ENCODE measurements at regions not wholly inside any gene's neighbourhood (a gene's known extent, or its start where the extent isn't known, plus 50 kb on each side); places are given as distances from the start of the nearest gene placed in this dataset.

DNA sequence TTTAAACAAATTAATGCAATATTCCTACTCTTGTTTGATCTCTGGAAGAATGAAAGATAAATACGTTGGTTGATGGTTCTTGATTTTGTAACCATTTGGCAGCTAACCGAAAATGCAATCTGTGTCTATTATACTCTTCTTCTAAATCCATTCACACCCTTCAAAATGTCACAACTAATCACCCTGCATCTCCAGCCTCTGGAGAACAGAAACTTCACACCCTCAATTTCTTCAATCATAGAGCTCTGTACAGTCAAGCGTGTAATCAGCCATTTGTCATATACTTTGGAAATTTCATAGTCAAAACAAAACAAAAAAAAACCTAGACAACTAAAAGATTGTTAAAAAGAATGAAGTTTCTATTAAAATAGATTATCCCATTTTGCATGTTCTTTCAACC is 1482.3 kb upstream of the LRRTM1 start:
- TF ChIP-seq, protein P1, sequence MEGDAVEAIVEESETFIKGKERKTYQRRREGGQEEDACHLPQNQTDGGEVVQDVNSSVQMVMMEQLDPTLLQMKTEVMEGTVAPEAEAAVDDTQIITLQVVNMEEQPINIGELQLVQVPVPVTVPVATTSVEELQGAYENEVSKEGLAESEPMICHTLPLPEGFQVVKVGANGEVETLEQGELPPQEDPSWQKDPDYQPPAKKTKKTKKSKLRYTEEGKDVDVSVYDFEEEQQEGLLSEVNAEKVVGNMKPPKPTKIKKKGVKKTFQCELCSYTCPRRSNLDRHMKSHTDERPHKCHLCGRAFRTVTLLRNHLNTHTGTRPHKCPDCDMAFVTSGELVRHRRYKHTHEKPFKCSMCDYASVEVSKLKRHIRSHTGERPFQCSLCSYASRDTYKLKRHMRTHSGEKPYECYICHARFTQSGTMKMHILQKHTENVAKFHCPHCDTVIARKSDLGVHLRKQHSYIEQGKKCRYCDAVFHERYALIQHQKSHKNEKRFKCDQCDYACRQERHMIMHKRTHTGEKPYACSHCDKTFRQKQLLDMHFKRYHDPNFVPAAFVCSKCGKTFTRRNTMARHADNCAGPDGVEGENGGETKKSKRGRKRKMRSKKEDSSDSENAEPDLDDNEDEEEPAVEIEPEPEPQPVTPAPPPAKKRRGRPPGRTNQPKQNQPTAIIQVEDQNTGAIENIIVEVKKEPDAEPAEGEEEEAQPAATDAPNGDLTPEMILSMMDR (IDR thresholded peaks at IDR 0.05; ENCODE audit: control extremely low read depth, extremely low read depth, low read depth, missing control alignments): no peak
- CTCF ChIA-PET: no interaction called here
- DNase-seq (ENCODE audit: extremely low spot score): no peak
- POLR2A ChIA-PET: no interaction called here

DNA sequence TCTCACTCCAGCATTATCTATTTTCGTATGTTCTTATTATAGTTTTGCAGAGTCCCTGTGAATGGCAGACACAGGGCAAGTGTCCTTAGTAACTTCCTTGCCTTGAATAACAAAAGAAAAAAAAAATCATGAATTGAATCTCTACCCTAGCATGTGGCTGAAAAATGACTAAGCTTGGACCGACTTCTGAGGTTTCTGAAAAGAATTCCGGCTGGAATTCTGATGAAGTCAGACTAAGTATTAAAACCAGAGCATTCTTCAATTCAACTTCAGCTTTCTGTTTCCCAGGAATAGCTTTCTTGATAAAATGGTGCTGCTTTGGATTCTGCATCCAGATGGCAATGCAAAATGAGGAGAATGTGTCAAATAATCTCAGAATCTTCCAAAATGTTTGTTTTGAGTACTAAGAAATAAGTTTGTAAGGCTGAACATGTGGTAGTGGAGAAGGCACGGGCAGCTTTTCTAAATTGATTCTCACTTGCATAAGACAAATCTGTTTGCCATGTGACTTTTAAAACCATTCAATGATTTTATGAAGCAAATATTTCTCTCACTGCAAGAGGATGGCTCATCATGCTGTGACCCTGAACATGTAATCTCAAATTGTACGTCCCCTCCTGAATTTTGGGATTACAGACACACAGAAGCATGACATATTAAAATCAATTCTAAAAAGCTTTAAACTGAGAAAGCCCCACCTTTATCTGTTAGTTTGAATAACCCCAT is 1462.8 kb upstream of the LRRTM1 start:
- POLR2A ChIA-PET: no interaction called here
- no peak for DNase-seq (ENCODE audit: extremely low spot score)
- CTCF ChIA-PET: no interaction called here
- TF ChIP-seq, protein P1 (IDR thresholded peaks at IDR 0.05; ENCODE audit: control extremely low read depth, extremely low read depth, low read depth, missing control alignments): no peak

DNA sequence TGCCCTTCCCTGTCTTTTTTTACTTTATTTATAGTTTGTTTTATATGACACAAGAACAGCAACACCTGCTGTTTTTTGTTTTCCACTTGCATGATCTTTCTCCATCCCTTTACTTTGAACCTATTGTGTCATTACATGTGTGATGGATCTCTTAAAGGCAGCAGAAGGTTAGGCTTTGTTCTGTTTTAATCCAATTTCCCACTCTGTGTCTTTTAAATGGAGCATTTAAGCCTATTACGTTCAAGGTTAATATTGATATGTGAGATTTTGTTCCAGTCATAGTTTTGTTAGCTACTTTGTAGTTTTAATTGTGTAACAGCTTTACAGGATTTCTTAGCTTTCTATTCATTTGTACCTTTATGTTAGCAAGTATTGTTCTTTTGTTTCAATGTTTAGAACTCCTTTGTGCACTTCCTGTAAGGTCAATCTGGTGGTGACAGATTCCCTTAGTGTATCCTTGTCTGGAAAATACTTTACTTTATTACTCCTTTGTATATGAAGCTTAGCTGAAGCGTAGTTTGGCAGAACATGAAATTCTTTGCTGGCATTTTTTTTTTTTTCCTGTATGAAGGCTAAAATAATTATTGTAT is 1443.0 kb upstream of the LRRTM1 start:
- ChIA-PET POLR2A (no interaction called here), CTCF (interaction anchor here (0.9 to 1.3 kb wide), 2 partner anchors 14 to 21 kb away, joined by 3 read pairs; no protein-coding TSS in a partner anchor)
- DNase-seq (ENCODE audit: extremely low spot score): no peak
- TF ChIP-seq, protein P1 (IDR thresholded peaks at IDR 0.05; ENCODE audit: control extremely low read depth, extremely low read depth, low read depth, missing control alignments): no peak

DNA sequence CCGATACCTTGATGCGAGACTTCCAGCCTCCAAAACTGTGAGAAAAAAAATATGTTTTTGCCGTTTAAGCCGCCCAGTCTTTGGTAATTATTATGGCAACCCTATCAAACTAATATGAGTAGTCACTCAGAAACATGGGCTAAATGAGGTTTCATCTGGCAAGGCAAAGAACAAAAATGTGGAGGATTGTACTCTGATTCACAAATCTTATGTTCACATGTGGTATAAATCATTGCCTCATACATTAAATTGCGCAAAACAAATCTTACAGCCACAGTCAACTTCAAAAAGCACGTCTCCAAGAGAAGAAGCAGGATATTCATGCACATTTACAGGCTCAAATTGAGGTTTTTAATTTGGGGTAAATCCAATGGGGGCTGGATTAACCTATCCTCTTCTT is 1435.4 kb upstream of the LRRTM1 start:
- no peak for DNase-seq (ENCODE audit: extremely low spot score)
- ChIA-PET CTCF (no interaction called here), POLR2A (no interaction called here)
- TF ChIP-seq, protein P1 (IDR thresholded peaks at IDR 0.05; ENCODE audit: control extremely low read depth, extremely low read depth, low read depth, missing control alignments): no peak

DNA sequence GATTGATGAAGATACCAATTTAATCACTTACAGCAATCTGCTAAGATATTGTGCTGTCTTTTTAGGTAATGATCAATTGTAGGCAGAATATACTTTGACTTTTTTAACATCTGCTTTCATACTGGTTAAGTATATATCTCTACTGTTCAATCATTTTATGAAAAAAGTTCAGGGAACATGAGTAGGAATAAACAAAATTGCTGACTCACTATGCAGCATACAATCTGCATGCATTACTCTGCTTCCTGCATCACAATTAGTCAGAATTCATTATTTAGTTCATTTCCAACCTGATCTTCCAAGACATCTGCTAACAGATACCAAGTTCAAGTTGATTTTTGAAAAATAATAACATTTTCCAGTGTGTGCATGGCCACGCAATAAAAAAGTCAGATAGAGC is 1430.4 kb upstream of the LRRTM1 start:
- TF ChIP-seq, protein P1 (IDR thresholded peaks at IDR 0.05; ENCODE audit: control extremely low read depth, extremely low read depth, low read depth, missing control alignments): no peak
- ChIA-PET POLR2A (no interaction called here), CTCF (interaction anchor here (1.4 kb wide), 1 partner anchor 10 kb away, joined by 3 read pairs; no protein-coding TSS in a partner anchor)
- DNase-seq (ENCODE audit: extremely low spot score): no peak

DNA sequence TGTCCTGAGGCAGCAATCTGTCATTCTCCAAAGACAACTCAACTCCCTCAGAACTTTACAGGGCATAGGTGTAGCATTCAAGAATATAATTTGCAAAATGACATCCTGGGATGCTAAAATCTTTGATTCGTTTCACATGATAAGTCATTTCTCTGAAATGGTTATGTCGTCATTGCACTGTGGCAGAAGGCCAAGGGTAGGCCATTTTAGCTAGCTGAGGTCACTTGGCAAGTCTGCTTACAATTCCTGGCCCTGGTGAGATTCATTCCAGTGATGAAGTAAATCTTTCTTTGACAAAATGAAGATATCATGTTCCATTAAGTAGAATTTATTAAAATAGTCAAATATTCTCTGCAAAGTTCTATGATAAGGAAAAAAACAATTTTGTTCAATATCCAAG is 1410.3 kb upstream of the LRRTM1 start:
- POLR2A ChIA-PET: no interaction called here
- DNase-seq (ENCODE audit: extremely low spot score): no peak
- TF ChIP-seq, protein P1 (IDR thresholded peaks at IDR 0.05; ENCODE audit: control extremely low read depth, extremely low read depth, low read depth, missing control alignments): no peak
- CTCF ChIA-PET: interaction anchor here (1.6 kb wide), 1 partner anchor 176 kb away, joined by 3 read pairs; no protein-coding TSS in a partner anchor
